Epithelial cell of proximal tubule (primary cell): ENCODE measurements at regions not wholly inside any gene's neighbourhood (a gene's known extent, or its start where the extent isn't known, plus 50 kb on each side); places are given as distances from the start of the nearest gene placed in this dataset.

ENCODE experiments used
- DNase-seq: peaks from one replicate; pipeline ENCODE4 v3.0.0-alpha.2; 2011; ENCODE audit warnings: low read depth
- H3K4me3 ChIP-seq: 2 replicates; pipeline ENCODE4 v1.5.1; 2011; ENCODE audit warnings: low read depth, mild to moderate bottlenecking, low read length
- TF ChIP-seq, protein P1 (sequence below): conservative IDR thresholded peaks from 2 replicates; pipeline ENCODE4 v1.5.1; 2012; ENCODE audit warnings: low read depth, mild to moderate bottlenecking, low read length

DNA sequence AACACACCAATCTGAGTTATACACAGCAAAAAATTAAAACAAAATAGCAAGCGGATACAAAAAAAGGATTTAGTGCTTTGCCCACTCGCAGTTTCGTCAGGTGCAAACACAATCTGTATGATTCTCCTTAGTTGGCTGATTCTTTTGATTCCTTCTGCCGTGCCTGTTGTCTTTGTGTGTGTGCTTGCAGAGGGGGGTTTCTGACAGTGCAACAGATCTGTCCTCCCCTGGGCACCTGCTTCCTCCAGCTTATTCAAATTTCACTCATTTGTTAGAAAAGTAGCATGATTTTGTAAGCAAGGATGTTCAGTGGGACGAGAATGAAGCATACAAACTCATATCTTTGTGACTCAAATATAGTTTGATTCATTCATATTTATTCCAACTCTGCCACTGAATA, 74.0 kb upstream of the NEO1 start:
- H3K4me3 ChIP-seq = no peak overlapping the region
- TF ChIP-seq, protein P1, sequence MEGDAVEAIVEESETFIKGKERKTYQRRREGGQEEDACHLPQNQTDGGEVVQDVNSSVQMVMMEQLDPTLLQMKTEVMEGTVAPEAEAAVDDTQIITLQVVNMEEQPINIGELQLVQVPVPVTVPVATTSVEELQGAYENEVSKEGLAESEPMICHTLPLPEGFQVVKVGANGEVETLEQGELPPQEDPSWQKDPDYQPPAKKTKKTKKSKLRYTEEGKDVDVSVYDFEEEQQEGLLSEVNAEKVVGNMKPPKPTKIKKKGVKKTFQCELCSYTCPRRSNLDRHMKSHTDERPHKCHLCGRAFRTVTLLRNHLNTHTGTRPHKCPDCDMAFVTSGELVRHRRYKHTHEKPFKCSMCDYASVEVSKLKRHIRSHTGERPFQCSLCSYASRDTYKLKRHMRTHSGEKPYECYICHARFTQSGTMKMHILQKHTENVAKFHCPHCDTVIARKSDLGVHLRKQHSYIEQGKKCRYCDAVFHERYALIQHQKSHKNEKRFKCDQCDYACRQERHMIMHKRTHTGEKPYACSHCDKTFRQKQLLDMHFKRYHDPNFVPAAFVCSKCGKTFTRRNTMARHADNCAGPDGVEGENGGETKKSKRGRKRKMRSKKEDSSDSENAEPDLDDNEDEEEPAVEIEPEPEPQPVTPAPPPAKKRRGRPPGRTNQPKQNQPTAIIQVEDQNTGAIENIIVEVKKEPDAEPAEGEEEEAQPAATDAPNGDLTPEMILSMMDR = no peak
- no peak for DNase-seq

DNA sequence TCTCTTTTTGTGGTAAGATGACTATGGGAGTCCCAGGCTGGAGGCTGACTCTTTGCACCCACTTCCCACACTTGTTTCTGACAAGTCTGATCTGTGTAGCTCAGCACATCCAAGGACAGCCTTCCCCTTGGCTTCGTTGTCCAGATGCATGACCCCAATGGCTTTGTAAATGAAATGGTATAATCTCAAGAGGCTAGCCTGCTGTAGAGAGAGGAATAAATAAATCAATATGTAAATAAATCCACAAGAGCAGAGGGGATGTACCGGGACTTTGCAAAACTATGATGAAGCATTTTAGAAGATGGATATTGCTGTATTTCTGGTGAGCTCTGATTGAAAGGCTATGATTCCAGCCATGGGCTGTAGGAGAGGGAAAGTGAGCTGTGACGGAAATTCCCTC, 79.9 kb upstream of the NEO1 start:
- no peak overlapping the region for H3K4me3 ChIP-seq
- DNase-seq = no peak
- TF ChIP-seq, protein P1 = no peak

DNA sequence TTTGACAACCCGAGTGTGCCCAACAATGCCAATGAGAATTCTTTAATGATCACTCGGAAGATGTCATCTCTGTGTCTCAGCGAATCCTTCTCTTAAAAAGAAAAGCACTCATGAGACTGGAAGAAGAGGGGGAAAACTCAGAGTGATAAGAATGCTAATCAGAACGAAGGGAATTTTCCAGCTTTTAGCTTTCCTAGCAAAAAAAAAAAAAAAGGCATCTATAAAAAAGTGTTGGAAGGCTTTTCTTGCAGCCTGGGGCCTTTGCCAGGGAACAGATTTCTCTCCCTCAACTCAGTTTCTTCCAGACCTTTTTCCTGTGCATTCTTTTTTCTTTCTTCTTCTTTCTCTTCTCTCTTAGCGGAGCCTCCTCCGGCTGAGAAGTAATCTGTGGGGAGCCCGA, 80.5 kb upstream of the NEO1 start:
- DNase-seq = no peak
- TF ChIP-seq, protein P1 = no peak
- peak overlapping the region; percentile 50 for H3K4me3 ChIP-seq

DNA sequence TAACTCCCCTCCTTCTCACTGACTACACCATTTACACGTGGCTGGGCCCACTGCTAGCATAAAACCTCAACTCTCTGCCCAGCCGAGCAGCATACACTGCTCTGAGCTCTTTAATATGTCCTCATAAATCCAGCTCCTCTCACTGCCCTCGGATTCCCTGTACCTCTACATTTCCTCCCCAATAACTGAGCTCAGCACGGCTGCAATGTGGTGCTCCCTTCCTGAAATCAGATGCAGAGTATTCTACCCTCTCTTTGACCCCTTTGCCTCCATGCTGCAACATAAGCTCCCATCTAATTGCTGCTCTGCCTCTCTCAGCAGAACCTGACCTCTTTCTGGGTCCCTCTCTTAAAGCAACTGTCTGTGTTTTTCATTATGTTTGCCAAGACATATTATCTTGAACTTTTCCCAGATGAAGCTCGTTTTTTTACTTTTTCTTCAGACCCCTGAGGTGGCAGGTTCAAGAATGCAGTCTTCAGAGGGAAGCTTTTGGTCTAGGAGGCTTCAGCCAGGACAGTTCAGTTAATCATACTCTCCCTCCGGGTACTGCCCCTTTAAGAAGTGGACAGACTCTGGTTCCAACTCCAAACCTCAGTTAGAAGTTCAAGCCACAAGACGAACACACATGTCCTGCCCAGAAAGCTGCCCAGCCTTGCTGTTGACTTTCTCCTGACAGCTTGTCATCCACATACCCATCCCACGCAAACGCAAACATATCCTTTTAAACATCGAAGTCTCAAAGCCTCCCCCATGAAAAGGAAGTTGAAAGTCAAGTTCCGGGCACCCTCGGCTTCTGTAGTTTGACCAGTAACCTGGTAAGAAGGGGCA, 81.1 kb upstream of the NEO1 start:
- H3K4me3 ChIP-seq = peak overlapping the region; percentile 50
- TF ChIP-seq, protein P1 = no peak
- DNase-seq = no peak

DNA sequence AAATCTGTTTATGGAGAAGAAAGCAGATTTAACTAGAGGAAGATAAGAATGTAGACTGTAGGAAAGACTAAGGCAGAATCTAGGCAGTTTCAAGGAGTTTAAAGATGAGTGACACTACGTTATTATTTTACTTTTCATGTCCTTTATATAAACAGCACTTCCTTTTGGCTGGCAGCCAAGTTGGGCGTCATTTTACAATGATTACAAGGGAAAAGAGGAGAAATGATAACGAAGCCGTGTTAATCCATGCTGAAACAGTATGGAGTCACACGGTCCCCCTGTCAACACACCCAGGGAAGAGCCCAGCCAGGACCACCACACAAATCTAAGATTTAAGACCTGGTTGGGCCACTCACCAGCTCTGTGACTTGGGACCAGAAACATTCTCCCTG, 83.7 kb upstream of the NEO1 start:
- peak; percentile 12 for DNase-seq
- TF ChIP-seq, protein P1 = no peak
- H3K4me3 ChIP-seq = no peak overlapping the region

DNA sequence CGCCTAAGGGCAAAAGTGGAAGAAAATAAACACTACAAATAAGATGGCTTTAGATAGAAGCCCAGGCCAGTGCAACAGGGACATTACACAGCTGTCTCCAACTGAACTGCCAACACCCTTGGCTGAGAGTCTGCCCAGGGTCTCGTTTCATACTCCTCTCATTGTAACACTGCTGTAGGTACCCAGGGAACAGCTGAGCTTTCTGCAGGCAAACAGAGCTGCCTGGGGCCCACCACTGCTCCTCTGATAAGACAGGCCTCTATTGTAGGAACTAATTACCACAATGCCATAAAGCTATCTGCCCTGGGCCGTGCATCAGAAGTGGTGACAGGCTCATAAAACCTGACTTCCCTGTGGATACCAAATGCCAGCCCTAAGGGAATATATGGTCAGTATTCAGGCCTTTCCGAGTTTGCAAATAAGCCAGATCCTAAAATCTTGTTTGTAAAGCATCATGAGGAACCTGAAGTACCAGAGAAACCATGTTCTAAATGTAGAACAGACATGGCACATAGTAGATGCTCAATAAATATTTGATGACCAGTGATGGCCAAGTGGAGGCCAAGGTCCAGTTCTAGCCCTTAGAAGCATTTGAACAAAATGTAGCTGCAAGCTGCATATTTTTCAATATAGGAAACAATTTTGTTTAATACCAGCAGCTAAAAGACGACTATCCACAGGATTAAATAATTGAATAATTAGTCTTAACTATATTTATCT, 84.3 kb upstream of the NEO1 start:
- DNase-seq = no peak
- H3K4me3 ChIP-seq = no peak overlapping the region
- TF ChIP-seq, protein P1 = no peak
